Progenitor cell of endocrine pancreas (in vitro differentiated cells): ENCODE measurements at regions not wholly inside any gene's neighbourhood (a gene's known extent, or its start where the extent isn't known, plus 50 kb on each side); places are given as distances from the start of the nearest gene placed in this dataset.

ENCODE experiments used
- DNase-seq: peaks from one replicate; pipeline ENCODE4 v3.0.0; 2021; ENCODE audit warnings: low spot score; ENCODE audit not compliant: unreplicated experiment
- H3K27ac Mint-ChIP-seq: 2 replicates; pipeline ENCODE4 v1.8.0; 2021; ENCODE audit warnings: mild to moderate bottlenecking, moderate library complexity, mixed read lengths
- H3K27me3 Mint-ChIP-seq: 2 replicates; pipeline ENCODE4 v1.8.0; 2021; ENCODE audit warnings: mixed read lengths
- H3K36me3 Mint-ChIP-seq: 2 replicates; pipeline ENCODE4 v1.8.0; 2022; ENCODE audit warnings: mixed read lengths; ENCODE audit not compliant: insufficient read depth
- H3K4me1 Mint-ChIP-seq: 2 replicates; pipeline ENCODE4 v1.8.0; 2021; ENCODE audit warnings: low read depth, mixed read lengths
- H3K4me3 Mint-ChIP-seq: 2 replicates; pipeline ENCODE4 v1.8.0; 2021; ENCODE audit warnings: low read depth, mild to moderate bottlenecking, moderate library complexity, mixed read lengths
- H3K9me3 Mint-ChIP-seq: 2 replicates; pipeline ENCODE4 v1.8.0; 2021; ENCODE audit warnings: low read depth, mixed read lengths
- TF ChIP-seq, protein P1 (sequence below): fragments of 200-600 bp; sonication (generic); IDR thresholded peaks from one replicate; pipeline ENCODE4 v1.5.0; 2021; ENCODE audit warnings: antibody characterized with exemption, mild to moderate bottlenecking; ENCODE audit not compliant: unreplicated experiment

- TF ChIP-seq, protein P1, sequence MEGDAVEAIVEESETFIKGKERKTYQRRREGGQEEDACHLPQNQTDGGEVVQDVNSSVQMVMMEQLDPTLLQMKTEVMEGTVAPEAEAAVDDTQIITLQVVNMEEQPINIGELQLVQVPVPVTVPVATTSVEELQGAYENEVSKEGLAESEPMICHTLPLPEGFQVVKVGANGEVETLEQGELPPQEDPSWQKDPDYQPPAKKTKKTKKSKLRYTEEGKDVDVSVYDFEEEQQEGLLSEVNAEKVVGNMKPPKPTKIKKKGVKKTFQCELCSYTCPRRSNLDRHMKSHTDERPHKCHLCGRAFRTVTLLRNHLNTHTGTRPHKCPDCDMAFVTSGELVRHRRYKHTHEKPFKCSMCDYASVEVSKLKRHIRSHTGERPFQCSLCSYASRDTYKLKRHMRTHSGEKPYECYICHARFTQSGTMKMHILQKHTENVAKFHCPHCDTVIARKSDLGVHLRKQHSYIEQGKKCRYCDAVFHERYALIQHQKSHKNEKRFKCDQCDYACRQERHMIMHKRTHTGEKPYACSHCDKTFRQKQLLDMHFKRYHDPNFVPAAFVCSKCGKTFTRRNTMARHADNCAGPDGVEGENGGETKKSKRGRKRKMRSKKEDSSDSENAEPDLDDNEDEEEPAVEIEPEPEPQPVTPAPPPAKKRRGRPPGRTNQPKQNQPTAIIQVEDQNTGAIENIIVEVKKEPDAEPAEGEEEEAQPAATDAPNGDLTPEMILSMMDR, result no peak
- Mint-ChIP-seq H3K9me3 (no peaks in the 10 kb centered on the region), H3K36me3 (no peaks in the 10 kb centered on the region), H3K27me3 (no peaks in the 10 kb centered on the region), H3K4me1 (peaks cover 8% of the 10 kb centered on the region), H3K27ac (no peak overlapping the region), H3K4me3 (no peak overlapping the region)
- no peak for DNase-seq
These were observed 231.4 kb upstream of the WSCD1 start for GRCh38 chr17:5838661-5839300.

GRCh38 chr17:5840811-5841446 is 229.2 kb upstream of the WSCD1 start:
- no peak overlapping the region for H3K27ac Mint-ChIP-seq
- DNase-seq, result no peak

GRCh38 chr17:5841862-5842261 is 228.3 kb upstream of the WSCD1 start:
- Mint-ChIP-seq H3K9me3 (no peaks in the 10 kb centered on the region), H3K27me3 (no peaks in the 10 kb centered on the region), H3K36me3 (no peaks in the 10 kb centered on the region), H3K27ac (no peak overlapping the region), H3K4me1 (peaks cover 3% of the 10 kb centered on the region), H3K4me3 (no peak overlapping the region)
- DNase-seq, result no peak
- TF ChIP-seq, protein P1, result no peak

More at GRCh38 chr17:5840811-5841446, 229.2 kb upstream of the WSCD1 start:
- TF ChIP-seq, protein P1, result no peak
- Mint-ChIP-seq H3K36me3 (no peaks in the 10 kb centered on the region), H3K9me3 (no peaks in the 10 kb centered on the region), H3K27me3 (no peaks in the 10 kb centered on the region), H3K4me3 (no peak overlapping the region), H3K4me1 (peaks cover 7% of the 10 kb centered on the region)

GRCh38 chr17:5843366-5844026 is 226.7 kb upstream of the WSCD1 start:
- Mint-ChIP-seq H3K9me3 (no peaks in the 10 kb centered on the region), H3K36me3 (no peaks in the 10 kb centered on the region), H3K4me1 (no peaks in the 10 kb centered on the region), H3K27ac (no peak overlapping the region), H3K4me3 (no peak overlapping the region), H3K27me3 (no peaks in the 10 kb centered on the region)
- DNase-seq, result no peak
- TF ChIP-seq, protein P1, result no peak

- Mint-ChIP-seq H3K4me1 (no peaks in the 10 kb centered on the region), H3K27me3 (no peaks in the 10 kb centered on the region), H3K4me3 (no peak overlapping the region), H3K36me3 (no peaks in the 10 kb centered on the region), H3K9me3 (no peaks in the 10 kb centered on the region), H3K27ac (no peak overlapping the region)
- TF ChIP-seq, protein P1, result no peak
- no peak for DNase-seq
These were observed 224.2 kb upstream of the WSCD1 start for GRCh38 chr17:5846001-5846400.
